ENCODE measurements at regions not wholly inside any gene's neighbourhood (a gene's known extent, or its start where the extent isn't known, plus 50 kb on each side); places are given as distances from the start of the nearest gene placed in this dataset.

DNA sequence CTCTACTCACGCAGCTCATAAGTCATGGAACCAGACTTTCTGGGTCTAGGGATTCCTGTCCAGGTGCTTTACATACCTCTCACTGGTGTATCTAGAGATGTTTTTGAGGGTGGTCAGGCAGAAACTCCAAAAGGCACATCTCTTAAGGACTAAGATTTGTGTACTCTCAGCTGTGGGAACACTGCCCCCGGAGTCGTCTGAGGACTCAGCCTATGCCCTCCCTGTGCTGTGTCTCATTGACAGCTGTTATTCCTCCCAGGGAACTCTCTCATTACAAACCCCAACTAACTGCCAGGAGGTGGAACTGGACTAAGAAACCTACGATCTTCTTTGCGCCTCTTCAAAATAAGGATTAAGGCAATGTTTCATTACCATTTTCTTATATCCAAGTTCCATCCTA, 293.9 kb upstream of the DLGAP1 start:
- Histone ChIP-seq H3K4me3 (no peak overlapping the region), H3K9me3 (peaks cover 0 to 10% (median 4%) of the 10 kb centered on the region in 4 donors), H3K4me1 (peaks cover 0 to 20% (median 3%) of the 10 kb centered on the region in 4 donors), H3K36me3 (no peaks in the 10 kb centered on the region), H3K27me3 (no peaks in the 10 kb centered on the region), H3K27ac (no peak overlapping the region)
- TF ChIP-seq, protein P1, sequence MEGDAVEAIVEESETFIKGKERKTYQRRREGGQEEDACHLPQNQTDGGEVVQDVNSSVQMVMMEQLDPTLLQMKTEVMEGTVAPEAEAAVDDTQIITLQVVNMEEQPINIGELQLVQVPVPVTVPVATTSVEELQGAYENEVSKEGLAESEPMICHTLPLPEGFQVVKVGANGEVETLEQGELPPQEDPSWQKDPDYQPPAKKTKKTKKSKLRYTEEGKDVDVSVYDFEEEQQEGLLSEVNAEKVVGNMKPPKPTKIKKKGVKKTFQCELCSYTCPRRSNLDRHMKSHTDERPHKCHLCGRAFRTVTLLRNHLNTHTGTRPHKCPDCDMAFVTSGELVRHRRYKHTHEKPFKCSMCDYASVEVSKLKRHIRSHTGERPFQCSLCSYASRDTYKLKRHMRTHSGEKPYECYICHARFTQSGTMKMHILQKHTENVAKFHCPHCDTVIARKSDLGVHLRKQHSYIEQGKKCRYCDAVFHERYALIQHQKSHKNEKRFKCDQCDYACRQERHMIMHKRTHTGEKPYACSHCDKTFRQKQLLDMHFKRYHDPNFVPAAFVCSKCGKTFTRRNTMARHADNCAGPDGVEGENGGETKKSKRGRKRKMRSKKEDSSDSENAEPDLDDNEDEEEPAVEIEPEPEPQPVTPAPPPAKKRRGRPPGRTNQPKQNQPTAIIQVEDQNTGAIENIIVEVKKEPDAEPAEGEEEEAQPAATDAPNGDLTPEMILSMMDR (IDR thresholded peaks at IDR 0.05) = no peak
- TF ChIP-seq EP300 (IDR thresholded peaks at IDR 0.05) = no peak
- no peak for TF ChIP-seq POLR2A (IDR thresholded peaks at IDR 0.05)
- no peak for TF ChIP-seq POLR2AphosphoS5 (IDR thresholded peaks at IDR 0.05)
- no peak for DNase-seq
- intact Hi-C loops (cut with DNase I) = no loop called here
- WGBS, 2 donors = 75 to 76% methylated on average over 5 of the region's 5 CpGs

- 75 to 83% methylated on average over 1 of the region's 1 CpG for WGBS, 2 donors
Observed at GRCh38 chr18:4734903-4735302, 279.8 kb upstream of the DLGAP1 start.

DNA sequence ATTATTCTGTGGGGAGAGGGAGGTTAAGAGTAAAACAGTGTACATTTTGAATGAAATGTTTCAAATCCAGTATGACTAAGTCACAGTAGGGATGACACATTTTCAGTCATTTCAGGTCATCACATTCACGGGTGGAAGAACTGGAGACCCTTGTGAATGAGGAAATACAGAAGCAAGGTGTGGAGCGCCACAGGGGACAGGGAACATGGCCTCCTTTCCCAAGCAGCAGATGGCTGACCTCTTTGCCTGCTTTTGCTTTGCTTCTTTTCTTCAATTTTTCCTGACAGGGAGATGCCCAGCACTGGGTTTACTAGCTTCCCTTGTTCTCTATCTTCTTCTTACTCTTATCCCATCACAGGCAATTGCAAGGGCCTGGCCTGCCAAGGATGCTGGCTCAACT, 278.9 kb upstream of the DLGAP1 start:
- Histone ChIP-seq H3K4me3 (no peak overlapping the region), H3K4me1 (no peaks in the 10 kb centered on the region), H3K36me3 (no peaks in the 10 kb centered on the region), H3K9me3 (peaks cover 0 to 5% (median 0%) of the 10 kb centered on the region in 4 donors), H3K27me3 (no peaks in the 10 kb centered on the region), H3K27ac (no peak overlapping the region)
- DNase-seq = no peak
- 85 to 92% methylated on average over 2 of the region's 2 CpGs for WGBS, 2 donors
- intact Hi-C loops (cut with DNase I) = no loop called here
- no peak for TF ChIP-seq POLR2AphosphoS5 (IDR thresholded peaks at IDR 0.05)
- TF ChIP-seq POLR2A (IDR thresholded peaks at IDR 0.05) = no peak
- TF ChIP-seq, protein P1 (IDR thresholded peaks at IDR 0.05) = no peak
- no peak for TF ChIP-seq EP300 (IDR thresholded peaks at IDR 0.05)

More at GRCh38 chr18:4734903-4735302, 279.8 kb upstream of the DLGAP1 start:
- Histone ChIP-seq H3K27ac (no peak overlapping the region), H3K27me3 (no peaks in the 10 kb centered on the region), H3K4me3 (no peak overlapping the region), H3K9me3 (peaks cover 0 to 5% (median 0%) of the 10 kb centered on the region in 4 donors), H3K4me1 (no peaks in the 10 kb centered on the region), H3K36me3 (no peaks in the 10 kb centered on the region)
- intact Hi-C loops (cut with DNase I) = no loop called here
- no peak for DNase-seq
- no peak for TF ChIP-seq EP300 (IDR thresholded peaks at IDR 0.05)
- TF ChIP-seq POLR2AphosphoS5 (IDR thresholded peaks at IDR 0.05) = no peak
- no peak for TF ChIP-seq POLR2A (IDR thresholded peaks at IDR 0.05)
- TF ChIP-seq, protein P1 (IDR thresholded peaks at IDR 0.05) = no peak

GRCh38 chr18:4721545-4721944, 266.4 kb upstream of the DLGAP1 start:
- Histone ChIP-seq H3K27ac (no peak overlapping the region), H3K4me3 (no peak overlapping the region), H3K9me3 (no peaks in the 10 kb centered on the region), H3K27me3 (no peaks in the 10 kb centered on the region), H3K4me1 (peaks cover 0 to 7% (median 0%) of the 10 kb centered on the region in 4 donors), H3K36me3 (no peaks in the 10 kb centered on the region)
- TF ChIP-seq POLR2AphosphoS5 (IDR thresholded peaks at IDR 0.05) (no peak), POLR2A (IDR thresholded peaks at IDR 0.05) (no peak), EP300 (IDR thresholded peaks at IDR 0.05) (no peak)
- TF ChIP-seq, protein P1 (IDR thresholded peaks at IDR 0.05) = no peak
- DNase-seq = no peak
- intact Hi-C loops (cut with DNase I) = no loop called here
- WGBS, 2 donors = 85 to 91% methylated on average over 3 of the region's 3 CpGs

DNA sequence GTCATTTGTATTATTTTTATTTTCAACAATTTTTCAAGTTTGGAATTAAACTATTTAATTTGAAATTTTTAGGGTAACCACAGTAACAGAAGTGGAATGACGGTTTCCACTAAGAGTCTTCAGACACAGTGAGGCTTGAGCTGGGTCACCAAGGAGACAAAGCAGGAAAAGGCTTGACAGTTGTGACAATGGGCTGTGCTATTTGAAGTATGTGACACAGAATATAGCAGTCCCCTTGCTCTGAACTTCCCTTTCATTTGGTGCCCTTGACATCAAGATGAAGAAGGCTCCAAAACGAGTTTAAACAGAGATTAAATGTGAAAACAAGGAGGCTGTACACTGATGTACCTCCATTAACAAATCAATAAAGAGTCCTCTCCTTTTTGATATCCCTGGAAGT, 265.4 kb upstream of the DLGAP1 start:
- WGBS, 2 donors = 23 to 43% methylated on average over 2 of the region's 2 CpGs
- Histone ChIP-seq H3K27me3 (no peaks in the 10 kb centered on the region), H3K36me3 (no peaks in the 10 kb centered on the region), H3K4me1 (peaks cover 0 to 7% (median 0%) of the 10 kb centered on the region in 4 donors), H3K27ac (no peak overlapping the region), H3K9me3 (no peaks in the 10 kb centered on the region), H3K4me3 (no peak overlapping the region)
- no peak for TF ChIP-seq EP300 (IDR thresholded peaks at IDR 0.05)
- TF ChIP-seq POLR2A (IDR thresholded peaks at IDR 0.05) = no peak
- TF ChIP-seq, protein P1 (IDR thresholded peaks at IDR 0.05) = no peak
- TF ChIP-seq POLR2AphosphoS5 (IDR thresholded peaks at IDR 0.05) = no peak
- intact Hi-C loops (cut with DNase I) = no loop called here
- DNase-seq = no peak
